CD8-positive, alpha-beta memory T cell (primary cell): ENCODE measurements at regions not wholly inside any gene's neighbourhood (a gene's known extent, or its start where the extent isn't known, plus 50 kb on each side); places are given as distances from the start of the nearest gene placed in this dataset.
"Not testable (repeated sequence)": the region's sequence is repeated elsewhere in the genome, so short reads cannot be mapped to it uniquely, and the experiment has no call there.

Experiments
- CTCF ChIA-PET: fragments of 350-600 bp; sonication (Branson Sonifier 250); formaldehyde crosslinking; loops from one replicate; lab custom pipeline; 2021; ENCODE audit warnings: antibody characterized with exemption; lab: Charles Lee
- POLR2A ChIA-PET: fragments of 350-600 bp; sonication (Branson Sonifier 250); formaldehyde crosslinking; loops from one replicate; lab custom pipeline; 2021; ENCODE audit warnings: antibody characterized with exemption; lab: Charles Lee
- DNase-seq, 5 donors: peaks; one replicate each; pipeline versions ENCODE4 v3.0.0 to v3.0.0-alpha.2; 2020 to 2022; ENCODE audit warnings: mixed read lengths in 1 of 5
- H3K27ac ChIP-seq: one replicate; pipeline ENCODE4 v1.7.0; 2013; ENCODE audit warnings: low read depth, mild to moderate bottlenecking, low read length, moderate library complexity
- H3K27me3 ChIP-seq: 2 replicates; pipeline ENCODE4 v1.7.0; 2013; ENCODE audit warnings: low read length, mild to moderate bottlenecking; ENCODE audit not compliant: insufficient read depth, poor library complexity, severe bottlenecking
- H3K36me3 ChIP-seq: 2 replicates; pipeline ENCODE4 v1.7.0; 2013; ENCODE audit warnings: mild to moderate bottlenecking, low read length, moderate library complexity; ENCODE audit not compliant: insufficient read depth
- H3K4me1 ChIP-seq: 2 replicates; pipeline ENCODE4 v1.7.0; 2013; ENCODE audit warnings: mild to moderate bottlenecking, low read length, moderate library complexity; ENCODE audit not compliant: insufficient read depth
- H3K4me3 ChIP-seq: 2 replicates; pipeline ENCODE4 v1.7.0; 2013; ENCODE audit warnings: mild to moderate bottlenecking, low read length
- H3K9me3 ChIP-seq: 2 replicates; pipeline ENCODE4 v1.7.0; 2013; ENCODE audit warnings: mild to moderate bottlenecking, low read length
- H3K27ac Mint-ChIP-seq, 8 donors: one replicate each; pipeline ENCODE4 v1.8.0; 2020 to 2021; ENCODE audit warnings: mixed read lengths in 8 of 8, mild to moderate bottlenecking in 6 of 8, inconsistent platforms in 3 of 8, moderate library complexity in 3 of 8
- H3K27me3 Mint-ChIP-seq, 2 donors: one replicate each; pipeline ENCODE4 v1.8.0; 2020 to 2021; ENCODE audit warnings: mixed read lengths in 2 of 2, mild to moderate bottlenecking in 1 of 2, moderate library complexity in 1 of 2
- H3K36me3 Mint-ChIP-seq, 3 donors: one replicate each; pipeline ENCODE4 v1.8.0; 2020 to 2021; ENCODE audit warnings: mixed read lengths in 3 of 3, inconsistent platforms in 1 of 3, mild to moderate bottlenecking in 1 of 3
- H3K4me1 Mint-ChIP-seq, 3 donors: one replicate each; pipeline ENCODE4 v1.8.0; 2020 to 2021; ENCODE audit warnings: mixed read lengths in 3 of 3, inconsistent platforms in 1 of 3, mild to moderate bottlenecking in 1 of 3
- H3K4me3 Mint-ChIP-seq, 7 donors: one replicate each; pipeline ENCODE4 v1.8.0; 2020 to 2021; ENCODE audit warnings: mixed read lengths in 7 of 7, mild to moderate bottlenecking in 6 of 7, moderate library complexity in 4 of 7, inconsistent platforms in 2 of 7
- H3K9me3 Mint-ChIP-seq, 5 donors: one replicate each; pipeline ENCODE4 v1.8.0; 2020 to 2022; ENCODE audit warnings: mixed read lengths in 5 of 5, mild to moderate bottlenecking in 3 of 5, moderate library complexity in 2 of 5, inconsistent platforms in 1 of 5

DNA sequence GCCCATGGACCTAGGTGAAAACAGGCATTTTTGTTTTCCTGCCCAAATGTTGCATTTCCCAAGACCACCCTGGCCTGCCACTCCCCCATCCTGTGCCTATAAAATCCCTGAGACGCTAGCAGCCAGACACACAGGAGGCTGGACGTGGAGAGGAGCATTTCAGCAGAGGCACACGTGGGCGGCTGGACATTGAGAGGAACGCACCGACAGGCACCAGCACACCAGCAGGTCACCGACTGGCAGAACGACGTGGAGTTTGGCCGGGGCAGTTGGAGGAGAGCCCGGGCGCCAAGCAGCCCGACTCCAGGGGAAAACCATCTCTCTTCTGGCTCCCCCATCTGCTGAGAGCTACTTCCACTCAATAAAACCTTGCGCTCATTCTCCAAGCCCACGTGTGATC, 234.8 kb upstream of the SFRP2 start:
- H3K36me3 Mint-ChIP-seq, H3K27ac Mint-ChIP-seq, H3K4me3 Mint-ChIP-seq, H3K9me3 ChIP-seq, DNase-seq, H3K27ac ChIP-seq, POLR2A ChIA-PET, H3K9me3 Mint-ChIP-seq, H3K27me3 ChIP-seq, H3K36me3 ChIP-seq, H3K4me1 Mint-ChIP-seq, CTCF ChIA-PET, H3K4me3 ChIP-seq, H3K4me1 ChIP-seq: not testable (repeated sequence)
- peaks cover 6 to 15% of the 10 kb centered on the region in 2 donors for H3K27me3 Mint-ChIP-seq

DNA sequence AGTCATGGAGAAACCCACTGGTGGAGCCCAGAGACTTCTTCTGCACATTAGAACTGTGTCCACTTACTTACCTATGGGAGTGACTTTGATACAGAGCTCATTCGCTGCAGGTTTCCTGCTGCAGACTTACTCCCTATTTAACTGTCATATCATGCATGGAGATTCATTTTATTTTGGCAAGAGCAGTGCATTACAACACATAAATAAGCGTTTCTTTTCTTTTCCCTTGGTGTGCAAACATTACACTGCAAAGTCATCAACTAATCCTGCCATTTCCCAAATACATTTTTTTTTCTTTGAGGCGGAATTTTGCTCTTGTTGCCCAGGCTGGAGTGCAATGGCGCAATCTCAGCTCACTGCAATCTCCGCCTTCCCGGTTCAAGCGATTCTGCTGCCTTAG, 230.9 kb upstream of the SFRP2 start:
- no peaks in the 10 kb centered on the region for H3K36me3 Mint-ChIP-seq

DNA sequence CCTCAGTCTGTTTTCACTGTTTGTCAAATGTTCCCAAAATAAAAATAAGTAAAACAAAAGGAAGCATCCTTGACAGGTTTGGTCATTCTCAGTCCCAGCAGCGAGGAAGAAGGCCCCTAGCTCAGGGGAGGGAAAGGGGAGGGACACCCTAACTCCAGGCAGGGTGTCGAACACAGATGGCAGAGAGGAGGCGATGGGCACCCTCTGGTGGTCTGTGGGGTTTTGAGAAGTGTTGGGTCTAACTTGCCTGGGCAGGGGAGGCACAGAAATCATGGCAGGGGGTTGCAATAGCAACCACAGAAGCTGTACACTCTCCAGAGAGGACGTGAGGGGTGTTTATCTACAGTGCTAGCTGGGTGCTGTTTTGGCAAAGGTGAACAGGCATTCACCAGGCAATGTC, 229.8 kb upstream of the SFRP2 start:
- H3K4me1 Mint-ChIP-seq: no peaks in the 10 kb centered on the region
- no peak overlapping the region for H3K4me3 Mint-ChIP-seq
- Histone ChIP-seq H3K27me3 (no peaks in the 10 kb centered on the region), H3K9me3 (no peaks in the 10 kb centered on the region), H3K27ac (no peak overlapping the region), H3K4me3 (no peak overlapping the region), H3K36me3 (no peaks in the 10 kb centered on the region), H3K4me1 (no peaks in the 10 kb centered on the region)
- POLR2A ChIA-PET: no interaction called here
- H3K27ac Mint-ChIP-seq: no peak overlapping the region
- no peaks in the 10 kb centered on the region for H3K36me3 Mint-ChIP-seq
- H3K9me3 Mint-ChIP-seq: no peaks in the 10 kb centered on the region
- peak in 1 of 5 donors; percentile 18 for DNase-seq
- CTCF ChIA-PET: no interaction called here
- peaks cover 3 to 7% of the 10 kb centered on the region in 2 donors for H3K27me3 Mint-ChIP-seq

More for the DNA sequence above, 230.9 kb upstream of the SFRP2 start:
- Histone ChIP-seq H3K27me3 (no peaks in the 10 kb centered on the region), H3K4me3 (no peak overlapping the region), H3K9me3 (no peaks in the 10 kb centered on the region), H3K4me1 (no peaks in the 10 kb centered on the region), H3K36me3 (no peaks in the 10 kb centered on the region), H3K27ac (no peak overlapping the region)
- no peak overlapping the region for H3K4me3 Mint-ChIP-seq
- peaks cover 3 to 7% of the 10 kb centered on the region in 2 donors for H3K27me3 Mint-ChIP-seq
- H3K4me1 Mint-ChIP-seq: no peaks in the 10 kb centered on the region
- H3K27ac Mint-ChIP-seq: no peak overlapping the region
- ChIA-PET CTCF (no interaction called here), POLR2A (no interaction called here)
- no peak for DNase-seq
- H3K9me3 Mint-ChIP-seq: no peaks in the 10 kb centered on the region

DNA sequence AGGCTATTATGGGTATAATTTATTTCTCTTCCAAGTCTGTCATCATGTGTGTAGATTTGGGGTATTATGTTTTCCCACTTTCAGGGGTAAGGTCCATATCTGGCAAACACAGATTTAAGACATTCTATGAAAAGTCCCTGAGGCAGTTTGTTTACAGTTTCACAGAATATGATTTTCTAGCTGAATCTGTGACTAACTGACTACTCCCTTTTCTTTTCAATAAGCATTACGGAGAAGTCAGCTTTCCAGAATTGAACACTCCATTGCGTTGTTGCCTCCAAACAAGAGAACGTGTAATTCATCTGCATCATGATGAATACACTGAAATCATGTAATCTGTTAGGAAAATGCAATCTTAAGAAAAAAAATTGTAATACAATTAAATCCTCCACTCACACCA, 226.7 kb upstream of the SFRP2 start:
- no peaks in the 10 kb centered on the region for H3K27me3 ChIP-seq
- H3K27ac Mint-ChIP-seq: no peak overlapping the region
- no peaks in the 10 kb centered on the region for H3K9me3 ChIP-seq
- no peak overlapping the region for H3K4me3 ChIP-seq
- no peaks in the 10 kb centered on the region for H3K4me1 Mint-ChIP-seq
- H3K36me3 Mint-ChIP-seq: no peaks in the 10 kb centered on the region
- CTCF ChIA-PET: no interaction called here
- H3K27ac ChIP-seq: no peak overlapping the region
- DNase-seq: no peak
- no peak overlapping the region for H3K4me3 Mint-ChIP-seq
- POLR2A ChIA-PET: no interaction called here
- no peaks in the 10 kb centered on the region for H3K9me3 Mint-ChIP-seq
- no peaks in the 10 kb centered on the region for H3K4me1 ChIP-seq
- H3K27me3 Mint-ChIP-seq: peaks cover 3 to 5% of the 10 kb centered on the region in 2 donors
- H3K36me3 ChIP-seq: no peaks in the 10 kb centered on the region

DNA sequence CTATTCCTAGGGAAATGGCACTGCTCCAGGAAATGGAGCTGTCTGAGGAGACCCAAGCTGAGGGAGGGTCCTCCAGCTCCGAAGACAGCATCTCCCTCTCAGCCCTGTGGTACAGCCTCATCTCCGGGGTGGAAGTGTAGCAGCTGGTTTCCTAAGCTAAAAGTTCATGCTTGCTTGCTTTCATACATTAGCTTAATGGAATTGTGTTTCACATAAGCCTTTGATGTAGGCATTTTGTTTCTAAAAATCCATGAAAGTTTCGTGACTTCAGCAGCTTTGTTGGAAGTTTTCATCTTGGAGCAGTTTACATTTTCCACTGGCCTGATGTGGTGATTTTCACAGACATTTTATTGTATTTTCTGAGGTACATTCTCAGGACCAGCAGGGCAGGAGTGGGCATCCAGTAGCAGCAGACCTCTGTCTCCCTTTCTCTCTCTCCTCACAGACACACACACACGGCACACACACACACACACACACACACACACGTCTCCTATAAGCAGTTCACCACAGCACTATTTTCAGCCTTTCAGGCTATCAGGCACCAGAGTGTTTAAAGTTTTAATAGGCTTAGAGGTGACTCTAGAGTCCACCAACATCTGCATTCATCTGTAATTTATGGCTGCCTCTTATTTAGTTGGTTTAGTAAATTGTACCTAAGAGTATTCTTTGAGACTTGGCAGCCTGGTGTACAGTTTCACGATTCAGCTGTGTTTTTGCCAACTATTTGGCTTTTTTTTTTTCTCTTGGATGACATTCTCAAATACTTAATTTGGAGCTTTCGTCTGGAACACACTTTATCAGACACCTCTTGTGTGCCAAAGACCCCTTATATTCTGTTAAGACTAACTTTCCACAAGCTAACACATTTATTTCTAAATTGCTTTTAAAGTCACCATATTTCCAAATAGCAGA, 225.8 kb upstream of the SFRP2 start:
- CTCF ChIA-PET: no interaction called here
- no peaks in the 10 kb centered on the region for H3K36me3 ChIP-seq
- no peaks in the 10 kb centered on the region for H3K4me1 Mint-ChIP-seq
- no peaks in the 10 kb centered on the region for H3K4me1 ChIP-seq
- no peak overlapping the region for H3K27ac ChIP-seq
- H3K4me3 Mint-ChIP-seq: no peak overlapping the region
- DNase-seq: no peak
- H3K9me3 ChIP-seq: no peaks in the 10 kb centered on the region
- POLR2A ChIA-PET: no interaction called here
- no peak overlapping the region for H3K27ac Mint-ChIP-seq
- H3K4me3 ChIP-seq: no peak overlapping the region
- no peaks in the 10 kb centered on the region for H3K36me3 Mint-ChIP-seq
- no peaks in the 10 kb centered on the region for H3K27me3 ChIP-seq
- peaks cover 3 to 5% of the 10 kb centered on the region in 2 donors for H3K27me3 Mint-ChIP-seq
- no peaks in the 10 kb centered on the region for H3K9me3 Mint-ChIP-seq

DNA sequence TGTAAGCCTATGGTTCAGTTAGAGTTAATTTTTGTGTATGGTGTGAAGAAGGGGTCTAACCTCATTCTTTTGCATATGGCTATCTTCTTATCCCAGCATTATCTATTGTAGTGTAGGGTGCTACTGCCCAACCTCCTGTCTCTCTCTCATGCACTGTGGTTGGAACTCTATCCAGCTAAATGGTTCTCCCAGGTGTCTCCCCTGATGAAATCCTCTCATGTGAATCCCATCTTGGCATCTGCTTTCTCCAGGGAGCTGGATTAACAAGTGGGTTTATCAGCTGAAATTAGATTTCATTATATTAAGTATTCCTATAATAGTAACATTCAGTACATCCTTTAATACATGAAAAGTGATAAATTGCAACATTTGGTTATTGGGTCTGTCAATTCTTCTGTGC, 224.7 kb upstream of the SFRP2 start:
- Histone ChIP-seq H3K27ac (no peak overlapping the region), H3K9me3 (no peaks in the 10 kb centered on the region), H3K4me3 (no peak overlapping the region), H3K4me1 (no peaks in the 10 kb centered on the region), H3K36me3 (no peaks in the 10 kb centered on the region), H3K27me3 (no peaks in the 10 kb centered on the region)
- Mint-ChIP-seq H3K27ac (peak overlapping the region in 1 of 8 donors; percentile 17), H3K27me3 (peaks cover 3% of the 10 kb centered on the region in 2 donors), H3K9me3 (no peaks in the 10 kb centered on the region), H3K4me3 (no peak overlapping the region), H3K36me3 (no peaks in the 10 kb centered on the region), H3K4me1 (no peaks in the 10 kb centered on the region)
- ChIA-PET CTCF (no interaction called here), POLR2A (no interaction called here)
- DNase-seq: no peak

DNA sequence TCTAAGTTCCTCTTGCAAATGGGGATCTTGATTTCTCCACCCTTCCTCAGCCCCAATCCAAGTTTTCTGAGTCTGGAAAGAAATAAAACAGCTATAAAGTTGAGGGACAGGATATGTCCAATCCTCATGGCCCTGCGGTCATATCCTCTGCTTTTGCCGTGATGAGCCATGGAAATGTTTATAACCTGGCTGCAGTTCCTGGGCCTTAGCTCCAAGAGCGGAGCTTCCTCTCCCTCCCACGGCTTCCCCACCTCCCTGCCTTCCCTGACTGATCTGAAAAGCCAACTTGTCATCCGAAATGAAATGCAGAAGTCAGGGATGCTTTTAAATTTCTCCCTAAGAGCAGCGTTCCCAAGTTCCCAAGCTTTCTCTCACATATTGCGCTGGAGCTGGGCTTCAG, 221.5 kb upstream of the SFRP2 start:
- Histone ChIP-seq H3K4me3 (no peak overlapping the region), H3K9me3 (no peaks in the 10 kb centered on the region), H3K27ac (no peak overlapping the region), H3K36me3 (no peaks in the 10 kb centered on the region), H3K4me1 (no peaks in the 10 kb centered on the region), H3K27me3 (no peaks in the 10 kb centered on the region)
- H3K27ac Mint-ChIP-seq: no peak overlapping the region
- peaks cover 0 to 5% (median 0%) of the 10 kb centered on the region in 5 donors for H3K9me3 Mint-ChIP-seq
- H3K27me3 Mint-ChIP-seq: peaks cover 3% of the 10 kb centered on the region in 2 donors
- no peaks in the 10 kb centered on the region for H3K36me3 Mint-ChIP-seq
- POLR2A ChIA-PET: no interaction called here
- CTCF ChIA-PET: no interaction called here
- H3K4me1 Mint-ChIP-seq: no peaks in the 10 kb centered on the region
- H3K4me3 Mint-ChIP-seq: no peak overlapping the region
- no peak for DNase-seq

DNA sequence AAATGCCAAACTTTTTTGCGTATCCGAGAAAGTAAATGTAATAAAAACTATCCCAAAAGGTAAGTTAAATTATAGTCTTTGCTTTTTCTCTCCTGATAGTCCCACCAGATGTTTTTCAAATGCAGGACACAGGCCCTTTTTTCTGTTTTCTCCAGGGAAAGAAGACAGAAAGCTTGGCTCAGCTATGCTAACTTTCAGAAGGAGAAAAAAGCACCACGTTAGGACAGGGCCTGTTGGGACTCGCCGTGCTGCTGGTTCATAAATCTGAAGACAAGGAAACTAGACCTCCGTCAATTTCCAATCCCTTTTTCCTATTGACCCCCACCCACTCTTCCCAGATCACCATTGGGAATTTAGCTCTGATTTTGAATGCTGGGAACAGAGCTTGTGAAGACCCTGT, 220.9 kb upstream of the SFRP2 start:
- H3K36me3 Mint-ChIP-seq: no peaks in the 10 kb centered on the region
- no peak for DNase-seq
- POLR2A ChIA-PET: no interaction called here
- no peak overlapping the region for H3K4me3 ChIP-seq
- H3K4me1 ChIP-seq: no peaks in the 10 kb centered on the region
- peaks cover 3 to 5% of the 10 kb centered on the region in 2 donors for H3K27me3 Mint-ChIP-seq
- no peak overlapping the region for H3K27ac Mint-ChIP-seq
- no peaks in the 10 kb centered on the region for H3K27me3 ChIP-seq
- H3K27ac ChIP-seq: no peak overlapping the region
- no peaks in the 10 kb centered on the region for H3K36me3 ChIP-seq
- peaks cover 0 to 5% (median 0%) of the 10 kb centered on the region in 5 donors for H3K9me3 Mint-ChIP-seq
- H3K9me3 ChIP-seq: no peaks in the 10 kb centered on the region
- CTCF ChIA-PET: no interaction called here
- H3K4me3 Mint-ChIP-seq: no peak overlapping the region
- no peaks in the 10 kb centered on the region for H3K4me1 Mint-ChIP-seq
